Sigmoid colon (tissue), 4 donors: ENCODE measurements at regions not wholly inside any gene's neighbourhood (a gene's known extent, or its start where the extent isn't known, plus 50 kb on each side); places are given as distances from the start of the nearest gene placed in this dataset.

Experiments used
- CTCF ChIP-seq, 4 experiments: fragments of 450-650 bp in 3 of 4; fragments of 200-600 bp in 1 of 4; IDR thresholded peaks; one replicate each; pipeline ENCODE4 v1.5.1; 2016 to 2019; ENCODE audit warnings: antibody characterized with exemption in 4 of 4, mild to moderate bottlenecking in 3 of 4, moderate library complexity in 2 of 4
- EP300 ChIP-seq, 4 donors: sonication (generic); formaldehyde crosslinking; IDR thresholded peaks; one replicate each; pipeline ENCODE4 v1.6.1; 2017; ENCODE audit warnings: antibody characterized with exemption in 4 of 4
- POLR2A ChIP-seq, 2 donors: fragments of 450-650 bp; IDR thresholded peaks; one replicate each; pipeline ENCODE4 v1.6.1; 2016; ENCODE audit warnings: antibody characterized with exemption in 2 of 2, mild to moderate bottlenecking in 2 of 2, moderate library complexity in 2 of 2
- POLR2AphosphoS5 ChIP-seq, 4 donors: sonication (generic); formaldehyde crosslinking; IDR thresholded peaks; one replicate each; pipeline ENCODE4 v1.6.1; 2017; ENCODE audit warnings: antibody characterized with exemption in 4 of 4

- TF ChIP-seq POLR2A (IDR thresholded peaks at IDR 0.05), result no peak
- no peak for TF ChIP-seq CTCF (IDR thresholded peaks at IDR 0.05)
- TF ChIP-seq EP300 (IDR thresholded peaks at IDR 0.05), result no peak
- no peak for TF ChIP-seq POLR2AphosphoS5 (IDR thresholded peaks at IDR 0.05)
These were observed 531.5 kb downstream of the TNS1 start for GRCh38 chr2:217471319-217471718.
